Lung (tissue), 11 donors: ENCODE measurements at regions not wholly inside any gene's neighbourhood (a gene's known extent, or its start where the extent isn't known, plus 50 kb on each side); places are given as distances from the start of the nearest gene placed in this dataset.
"Not testable (repeated sequence)": the region's sequence is repeated elsewhere in the genome, so short reads cannot be mapped to it uniquely, and the experiment has no call there.

ENCODE experiments used
- ATAC-seq: fragments of 200-7000 bp; cut with Tn5 transposase; one replicate; pipeline ENCODE4 v1.9.1; 2020; ENCODE audit warnings: moderate number of reproducible peaks; ENCODE audit not compliant: insufficient read depth, low FRiP score
- DNase-seq, 3 donors: peaks; one replicate each; pipeline ENCODE4 v3.0.0-alpha.2; 2013 to 2017
- H3K27ac ChIP-seq, 2 donors: one replicate each; pipeline ENCODE4 v1.5.1; 2013; ENCODE audit warnings: mild to moderate bottlenecking in 2 of 2, moderate library complexity in 2 of 2, control low read depth in 1 of 2, inconsistent platforms in 1 of 2, low read depth in 1 of 2, low read length in 1 of 2
- H3K27me3 ChIP-seq, 3 donors: one replicate each; pipeline ENCODE4 v1.5.1; 2013; ENCODE audit warnings: low read length in 2 of 3; ENCODE audit not compliant: control insufficient read depth in 3 of 3, insufficient read depth in 3 of 3
- H3K36me3 ChIP-seq, 4 donors: one replicate each; pipeline ENCODE4 v1.5.1; 2013; ENCODE audit warnings: low read length in 4 of 4, mild to moderate bottlenecking in 1 of 4, moderate library complexity in 1 of 4; ENCODE audit not compliant: control insufficient read depth in 4 of 4, insufficient read depth in 4 of 4
- H3K4me1 ChIP-seq, 5 donors: one replicate each; pipeline ENCODE4 v1.5.1; 2013; ENCODE audit warnings: low read length in 5 of 5, mild to moderate bottlenecking in 2 of 5, moderate library complexity in 1 of 5; ENCODE audit not compliant: control insufficient read depth in 5 of 5, insufficient read depth in 5 of 5
- H3K4me3 ChIP-seq: one replicate; pipeline ENCODE4 v1.5.1; 2013; ENCODE audit warnings: mild to moderate bottlenecking, control low read depth, moderate library complexity
- H3K9ac ChIP-seq, 2 donors: one replicate each; pipeline ENCODE4 v1.5.1; 2013; ENCODE audit warnings: low read length in 2 of 2, control low read depth in 1 of 2; ENCODE audit not compliant: insufficient read depth in 1 of 2
- H3K9me3 ChIP-seq, 4 donors: one replicate each; pipeline ENCODE4 v1.5.1; 2013; ENCODE audit warnings: low read length in 3 of 4, mild to moderate bottlenecking in 1 of 4, moderate library complexity in 1 of 4; ENCODE audit not compliant: control insufficient read depth in 4 of 4, insufficient read depth in 3 of 4
- CTCF ChIP-seq: IDR thresholded peaks from 2 replicates; pipeline ENCODE4 v1.5.1; 2012; ENCODE audit warnings: mild to moderate bottlenecking; ENCODE audit errors: control extremely low read depth, extremely low read depth
- WGBS, 2 donors: extraction: QIAGEN DNeasy Blood & Tissue Kit; methylation state at CpG; one replicate each; pipeline ENCODE4 v1.1.7; 2013; 5-methylcytosine and 5-hydroxymethylcytosine counted together
- donor health status: control.
- donor health status: control.
- donor health status: Bipolar disorder and iron deficiency.
- donor health status: healthy.
- donor health status: DM: yes; HTN: yes; CAD: no.

- no peak for TF ChIP-seq CTCF
- H3K27me3 ChIP-seq, result no peaks in the 10 kb centered on the region
- H3K4me1 ChIP-seq, result no peaks in the 10 kb centered on the region
- no peak for ATAC-seq
- WGBS, 2 donors, result 63 to 77% methylated on average over 4 of the region's 4 CpGs
- H3K36me3 ChIP-seq, result no peaks in the 10 kb centered on the region
- peaks cover 0 to 2% (median 0%) of the 10 kb centered on the region in 4 donors for H3K9me3 ChIP-seq
- no peak overlapping the region for H3K4me3 ChIP-seq
- H3K9ac ChIP-seq, result no peak overlapping the region
- H3K27ac ChIP-seq, result no peak overlapping the region
- no peak for DNase-seq
Measured at GRCh38 chr11:46207270-46207669, 70.2 kb upstream of the CREB3L1 start.

DNA sequence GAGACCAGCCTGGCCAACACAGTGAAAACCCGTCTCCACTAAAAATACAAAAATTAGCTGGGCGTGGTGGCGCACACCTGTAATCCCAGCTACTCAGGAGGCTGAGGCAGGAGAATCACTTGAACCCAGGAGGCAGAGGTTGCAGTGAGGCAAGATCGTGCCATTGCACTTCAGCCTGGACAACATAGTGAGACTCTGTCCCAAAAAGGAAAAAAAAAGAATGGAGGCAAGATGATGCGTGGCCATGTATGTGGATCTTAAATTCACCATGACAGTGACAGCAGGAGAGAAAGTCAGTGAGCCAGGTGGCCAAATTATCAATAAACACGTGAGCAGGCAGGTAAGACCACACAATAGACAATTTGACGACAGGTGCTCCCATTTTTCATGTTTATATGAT is 73.0 kb upstream of the CREB3L1 start:
- H3K27ac ChIP-seq, H3K36me3 ChIP-seq, H3K9me3 ChIP-seq, H3K4me3 ChIP-seq, DNase-seq, ATAC-seq, H3K27me3 ChIP-seq, H3K4me1 ChIP-seq, H3K9ac ChIP-seq: not testable (repeated sequence)
- 92 to 96% methylated on average over 7 of the region's 7 CpGs for WGBS, 2 donors

GRCh38 chr11:46203746-46204145 is 73.7 kb upstream of the CREB3L1 start:
- DNase-seq (no peak), ATAC-seq (no peak)
- Histone ChIP-seq H3K9ac (no peak overlapping the region), H3K27me3 (no peaks in the 10 kb centered on the region), H3K4me1 (no peaks in the 10 kb centered on the region), H3K27ac (no peak overlapping the region), H3K4me3 (no peak overlapping the region), H3K9me3 (peaks cover 0 to 2% (median 0%) of the 10 kb centered on the region in 4 donors), H3K36me3 (no peaks in the 10 kb centered on the region)
- WGBS, 2 donors, result 64 to 88% methylated on average over 7 of the region's 7 CpGs
- no peak for TF ChIP-seq CTCF

- Histone ChIP-seq H3K4me1 (no peaks in the 10 kb centered on the region), H3K36me3 (no peaks in the 10 kb centered on the region), H3K9ac (no peak overlapping the region), H3K27ac (no peak overlapping the region), H3K9me3 (peaks cover 0 to 2% (median 0%) of the 10 kb centered on the region in 4 donors), H3K27me3 (no peaks in the 10 kb centered on the region), H3K4me3 (no peak overlapping the region)
- ATAC-seq (no peak), DNase-seq (no peak)
- WGBS, 2 donors, result 87 to 89% methylated on average over 10 of the region's 10 CpGs
- TF ChIP-seq CTCF, result no peak
Measured at GRCh38 chr11:46202696-46203391, 74.6 kb upstream of the CREB3L1 start.
